ENCODE measurements at regions not wholly inside any gene's neighbourhood (a gene's known extent, or its start where the extent isn't known, plus 50 kb on each side); places are given as distances from the start of the nearest gene placed in this dataset.

- Histone ChIP-seq H3K27me3 (peaks cover 22% of the 10 kb centered on the region), H3K4me3 (no peak overlapping the region), H3K9me3 (replicated peaks in 1 of 3) (no peaks in the 10 kb centered on the region), H3K36me3 (replicated peaks in 1 of 2) (no peaks in the 10 kb centered on the region), H3K27ac (no peak overlapping the region), H3K4me1 (replicated peaks in 1 of 2) (no peaks in the 10 kb centered on the region)
- DNase-seq = no peak
- WGBS, 4 donors = 57 to 71% (median 60%) methylated on average over 9 of the region's 9 CpGs
- intact Hi-C loops (cut with DNase I) = no loop called here
- TF ChIP-seq POLR2A (IDR thresholded peaks at IDR 0.05) = no peak
- TF ChIP-seq, protein P1, sequence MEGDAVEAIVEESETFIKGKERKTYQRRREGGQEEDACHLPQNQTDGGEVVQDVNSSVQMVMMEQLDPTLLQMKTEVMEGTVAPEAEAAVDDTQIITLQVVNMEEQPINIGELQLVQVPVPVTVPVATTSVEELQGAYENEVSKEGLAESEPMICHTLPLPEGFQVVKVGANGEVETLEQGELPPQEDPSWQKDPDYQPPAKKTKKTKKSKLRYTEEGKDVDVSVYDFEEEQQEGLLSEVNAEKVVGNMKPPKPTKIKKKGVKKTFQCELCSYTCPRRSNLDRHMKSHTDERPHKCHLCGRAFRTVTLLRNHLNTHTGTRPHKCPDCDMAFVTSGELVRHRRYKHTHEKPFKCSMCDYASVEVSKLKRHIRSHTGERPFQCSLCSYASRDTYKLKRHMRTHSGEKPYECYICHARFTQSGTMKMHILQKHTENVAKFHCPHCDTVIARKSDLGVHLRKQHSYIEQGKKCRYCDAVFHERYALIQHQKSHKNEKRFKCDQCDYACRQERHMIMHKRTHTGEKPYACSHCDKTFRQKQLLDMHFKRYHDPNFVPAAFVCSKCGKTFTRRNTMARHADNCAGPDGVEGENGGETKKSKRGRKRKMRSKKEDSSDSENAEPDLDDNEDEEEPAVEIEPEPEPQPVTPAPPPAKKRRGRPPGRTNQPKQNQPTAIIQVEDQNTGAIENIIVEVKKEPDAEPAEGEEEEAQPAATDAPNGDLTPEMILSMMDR (IDR thresholded peaks at IDR 0.05) = no peak
These were observed 226.9 kb downstream of the MN1 start for GRCh38 chr22:27574651-27575050.

DNA sequence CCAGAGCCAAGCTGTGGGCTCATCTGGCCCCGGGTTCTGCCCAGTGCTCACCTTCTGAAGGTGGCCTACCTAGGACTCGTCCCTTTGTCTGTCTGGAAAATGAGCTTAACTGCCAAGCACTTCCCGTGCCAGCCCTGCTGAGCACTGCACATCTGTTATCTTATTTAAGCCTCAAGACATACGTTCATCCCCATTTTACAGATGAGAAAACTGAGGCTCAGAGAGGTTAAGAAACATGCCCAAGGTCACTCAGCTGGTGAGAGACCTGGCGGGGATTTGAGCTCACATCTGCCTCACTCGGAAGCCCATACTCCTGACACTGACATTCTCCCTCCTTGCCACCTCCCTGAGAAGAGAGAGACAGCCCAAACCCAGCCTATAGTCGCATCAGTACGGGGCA lies 226.2 kb downstream of the MN1 start:
- no peaks in the 10 kb centered on the region for H3K4me1 ChIP-seq (replicated peaks in 1 of 2)
- 75 to 83% (median 81%) methylated on average over 7 to 8 of the region's 8 CpGs for WGBS, 4 donors
- no peak for DNase-seq
- peaks cover 22% of the 10 kb centered on the region for H3K27me3 ChIP-seq
- H3K27ac ChIP-seq = no peak overlapping the region
- H3K9me3 ChIP-seq (replicated peaks in 1 of 3) = no peaks in the 10 kb centered on the region
- H3K4me3 ChIP-seq = no peak overlapping the region
- TF ChIP-seq POLR2A (IDR thresholded peaks at IDR 0.05) = no peak
- TF ChIP-seq, protein P1 (IDR thresholded peaks at IDR 0.05) = no peak
- no peaks in the 10 kb centered on the region for H3K36me3 ChIP-seq (replicated peaks in 1 of 2)
- intact Hi-C loops (cut with DNase I) = no loop called here

DNA sequence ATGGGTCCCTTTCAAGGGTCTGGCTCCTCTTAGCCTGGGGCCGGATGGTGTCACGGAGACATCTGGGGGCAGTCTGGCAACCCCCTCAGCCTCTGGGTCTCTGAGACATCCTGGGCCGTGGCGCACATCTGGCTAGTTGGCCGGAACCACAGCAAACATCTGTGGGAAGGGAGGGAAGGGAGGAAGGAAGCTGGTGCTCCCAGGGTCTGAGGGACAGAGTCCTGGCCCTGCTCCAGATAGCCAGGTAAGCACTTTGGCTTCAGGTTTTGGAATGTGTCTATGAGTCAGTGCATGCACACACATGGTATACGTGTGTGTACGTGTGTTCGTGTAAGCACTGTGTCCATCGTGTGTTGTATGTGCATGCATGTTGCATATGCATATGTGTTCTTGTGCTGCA lies 225.1 kb downstream of the MN1 start:
- Histone ChIP-seq H3K27ac (no peak overlapping the region), H3K9me3 (replicated peaks in 1 of 3) (no peaks in the 10 kb centered on the region), H3K4me3 (no peak overlapping the region), H3K27me3 (peaks cover 17% of the 10 kb centered on the region), H3K4me1 (replicated peaks in 1 of 2) (no peaks in the 10 kb centered on the region), H3K36me3 (replicated peaks in 1 of 2) (no peaks in the 10 kb centered on the region)
- TF ChIP-seq POLR2A (IDR thresholded peaks at IDR 0.05) = no peak
- TF ChIP-seq, protein P1 (IDR thresholded peaks at IDR 0.05) = no peak
- no peak for DNase-seq
- intact Hi-C loops (cut with DNase I) = no loop called here
- WGBS, 4 donors = 70 to 74% (median 72%) methylated on average over 7 to 9 of the region's 9 CpGs

DNA sequence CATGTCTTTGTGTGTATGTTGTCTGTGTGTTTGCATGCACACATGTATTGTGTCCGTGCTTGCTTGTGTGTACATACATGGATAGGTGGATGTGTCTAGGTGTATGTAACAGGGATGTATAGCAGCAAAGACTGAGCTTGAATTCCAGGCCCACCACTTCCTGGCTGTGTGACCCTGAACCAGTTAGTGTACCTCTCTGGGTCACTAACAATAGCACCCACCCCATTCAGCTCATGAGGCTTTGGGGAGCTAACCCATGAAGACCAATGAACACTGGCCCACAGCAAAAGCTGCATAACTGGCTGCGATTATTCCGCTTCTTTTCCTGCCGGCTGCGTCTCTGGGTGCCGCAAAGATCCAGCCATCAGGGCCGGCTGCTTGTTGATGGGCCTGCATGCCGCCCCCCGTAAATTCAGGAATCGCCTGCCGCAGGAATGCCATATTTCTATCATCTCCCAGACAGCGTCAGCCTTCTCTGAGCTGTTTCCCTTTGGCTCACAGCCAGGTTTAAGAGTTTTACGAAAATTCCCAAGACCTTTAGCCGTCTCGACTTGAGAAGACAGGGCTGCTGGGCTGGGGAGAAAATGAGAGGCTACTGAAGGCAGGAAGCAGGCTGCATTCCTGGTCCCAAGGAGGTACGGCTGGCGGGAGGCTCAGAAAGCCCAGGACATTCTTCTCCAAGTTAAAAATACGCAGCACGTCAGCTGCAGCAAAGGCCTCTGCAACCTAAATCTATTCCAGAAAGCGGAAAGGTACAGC lies 224.6 kb downstream of the MN1 start:
- Histone ChIP-seq H3K4me1 (replicated peaks in 1 of 2) (no peaks in the 10 kb centered on the region), H3K27me3 (peaks cover 17% of the 10 kb centered on the region), H3K27ac (no peak overlapping the region), H3K9me3 (replicated peaks in 1 of 3) (no peaks in the 10 kb centered on the region), H3K4me3 (no peak overlapping the region), H3K36me3 (replicated peaks in 1 of 2) (no peaks in the 10 kb centered on the region)
- DNase-seq = peak in 2 of 7 donors; percentile 32 to 51
- WGBS, 4 donors = 46 to 66% (median 60%) methylated on average over 20 of the region's 20 CpGs
- intact Hi-C loops (cut with DNase I) = no loop called here
- TF ChIP-seq POLR2A (IDR thresholded peaks at IDR 0.05) = no peak
- TF ChIP-seq, protein P1 (IDR thresholded peaks at IDR 0.05) = no peak

Data from adrenal gland (tissue), 9 donors.